ENCODE measurements at regions not wholly inside any gene's neighbourhood (a gene's known extent, or its start where the extent isn't known, plus 50 kb on each side); places are given as distances from the start of the nearest gene placed in this dataset.
A peak's percentile ranks its signal among the peaks of the same experiment; 100 is the strongest.

GRCh38 chr10:88127766-88128165 is 264.3 kb downstream of the PTEN start:
- no peak for DNase-seq (ENCODE audit: low read depth, low spot score)

- DNase-seq (ENCODE audit: low read depth, low spot score), result no peak
These were observed 265.6 kb downstream of the PTEN start for GRCh38 chr10:88129013-88129412.

GRCh38 chr10:88130912-88131311 is 267.5 kb downstream of the PTEN start:
- DNase-seq (ENCODE audit: low read depth, low spot score), result no peak

DNA sequence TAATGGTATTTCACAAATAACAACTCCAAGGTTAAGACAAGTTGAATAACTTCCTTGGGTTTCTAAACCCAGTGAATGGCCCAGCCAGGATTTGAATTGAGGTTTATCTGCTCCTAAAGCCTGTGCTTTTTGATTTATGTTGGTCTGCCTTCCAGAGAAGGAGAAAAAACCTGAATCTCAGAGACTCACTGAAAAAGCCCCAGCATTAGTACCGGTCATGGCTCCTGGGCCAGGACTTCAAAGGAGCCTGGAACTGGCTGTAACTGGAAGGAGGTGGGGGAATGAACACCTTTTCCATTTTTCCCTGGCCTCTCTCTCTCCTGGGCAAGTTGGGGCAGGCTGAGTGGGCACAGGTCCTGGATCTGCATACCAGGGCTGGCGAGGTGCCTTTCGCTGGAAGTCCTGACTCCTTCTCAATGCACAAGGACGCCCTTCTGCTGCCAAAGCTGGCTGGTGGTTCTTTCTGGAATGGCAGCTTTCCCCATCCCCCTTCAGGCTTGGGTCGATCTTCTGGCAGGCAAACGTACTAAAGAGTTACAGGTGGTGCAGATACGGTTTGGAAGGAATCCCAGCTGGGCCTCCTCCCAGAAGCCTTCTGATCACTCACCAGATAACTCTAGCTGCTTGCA is 268.2 kb downstream of the PTEN start:
- no peak for DNase-seq (ENCODE audit: low read depth, low spot score)

DNA sequence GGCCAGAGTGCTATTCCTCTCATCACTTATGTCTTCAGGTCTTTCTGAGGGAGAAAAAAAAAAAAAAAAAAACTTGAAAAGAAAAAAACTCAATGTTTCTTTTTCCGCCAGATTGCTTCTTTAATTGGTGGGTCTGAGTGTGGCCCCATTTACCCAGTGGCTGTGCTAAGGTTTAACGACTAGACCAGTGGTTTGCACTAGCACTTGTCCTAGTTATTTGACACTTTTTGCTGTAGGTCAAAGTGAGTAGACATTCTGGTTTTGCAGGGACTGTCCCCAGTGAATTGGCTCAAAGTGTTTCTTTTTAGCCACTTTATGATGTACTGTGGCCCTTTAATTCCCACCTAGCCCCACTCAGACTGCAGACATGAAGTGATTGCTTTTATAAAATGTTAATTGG is 273.3 kb downstream of the PTEN start:
- DNase-seq (ENCODE audit: low read depth, low spot score), result no peak

DNA sequence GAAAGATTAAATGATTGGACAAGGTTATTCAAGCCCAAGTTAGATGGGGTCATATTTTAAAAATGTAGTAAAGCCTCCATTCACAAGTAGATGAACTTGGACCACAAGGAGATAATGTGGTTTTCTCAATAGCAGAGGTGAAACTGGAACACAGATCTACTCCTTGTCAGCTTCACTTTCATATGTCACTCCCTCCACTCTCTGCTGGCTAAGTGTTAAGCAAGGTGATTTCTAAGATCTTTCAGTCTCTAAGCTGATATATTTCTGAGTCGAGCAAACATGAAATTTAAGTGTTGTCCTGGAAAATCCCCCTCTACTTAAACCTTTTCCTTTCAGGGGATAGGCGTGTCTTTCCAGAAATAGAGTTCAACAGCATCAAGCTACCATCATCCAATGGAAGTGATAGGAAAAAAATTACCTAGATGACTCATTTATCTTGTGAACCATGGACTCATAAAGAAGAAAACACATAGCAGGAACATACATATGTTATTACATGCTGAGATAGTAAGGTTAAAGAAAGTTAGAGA is 275.0 kb downstream of the PTEN start:
- no peak for DNase-seq (ENCODE audit: low read depth, low spot score)

DNA sequence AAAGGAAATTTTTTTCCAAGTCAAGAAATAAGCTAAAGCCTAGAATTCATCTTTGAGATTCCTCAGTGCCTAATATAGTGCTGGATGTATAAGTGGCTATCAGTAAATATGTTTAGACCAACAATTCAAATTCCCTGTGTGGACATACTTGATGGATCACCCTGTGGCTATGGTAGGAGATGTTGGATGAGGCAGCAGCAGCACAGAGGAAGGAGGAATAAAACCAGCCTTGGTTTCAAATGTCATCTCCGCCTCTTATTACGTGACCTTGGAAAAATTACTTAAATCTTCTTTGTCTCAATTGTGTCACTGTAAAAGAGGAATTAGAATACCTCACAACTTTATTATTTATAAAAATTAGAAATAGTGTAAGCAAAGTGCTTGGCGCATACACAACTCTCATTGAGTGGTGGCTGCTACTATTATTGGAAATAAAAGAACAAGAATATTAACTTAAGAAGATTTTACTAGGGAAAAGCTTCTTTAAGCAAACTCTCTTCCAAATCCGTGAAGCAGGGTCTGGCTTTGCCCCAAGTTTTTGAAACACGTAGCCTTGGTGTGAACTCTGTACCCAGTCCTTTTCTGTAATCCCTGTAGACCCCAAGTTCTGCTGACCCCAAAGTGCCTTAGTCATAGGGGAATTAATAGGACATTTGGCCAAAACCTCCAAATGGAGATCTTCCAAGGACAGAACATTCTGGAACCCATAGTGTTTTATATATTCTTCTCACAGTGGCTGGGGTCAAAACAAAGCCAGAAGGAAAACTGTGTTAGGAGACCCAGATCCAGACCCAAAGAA is 283.8 kb downstream of the PTEN start:
- no peak for DNase-seq (ENCODE audit: low read depth, low spot score)

- DNase-seq (ENCODE audit: low read depth, low spot score), result no peak
These were observed 286.5 kb downstream of the PTEN start for GRCh38 chr10:88149906-88150305.

DNA sequence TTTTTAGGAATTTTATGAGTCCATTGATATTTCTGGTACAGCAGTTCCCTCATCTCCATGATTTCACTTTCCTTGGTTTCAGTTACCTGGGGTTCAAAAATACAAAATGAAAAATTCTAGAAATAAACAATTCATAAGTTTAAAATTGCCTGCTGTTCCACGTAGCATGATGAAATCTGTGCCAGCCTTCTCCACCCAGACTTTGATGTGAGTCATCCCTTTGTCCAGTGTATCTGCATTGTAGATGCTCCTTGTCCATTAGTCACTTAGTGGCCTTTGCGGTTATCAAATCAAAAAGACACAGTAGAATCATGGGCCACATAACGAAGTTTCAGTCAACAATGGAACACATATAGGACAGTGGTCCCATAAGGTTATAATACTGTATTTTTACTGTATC is 286.9 kb downstream of the PTEN start:
- DNase-seq (ENCODE audit: low read depth, low spot score), result no peak

- peak; percentile 91 for DNase-seq (ENCODE audit: low read depth, low spot score)
These were observed 289.3 kb downstream of the PTEN start for GRCh38 chr10:88152728-88153133.

- no peak for DNase-seq (ENCODE audit: low read depth, low spot score)
These were observed 291.3 kb downstream of the PTEN start for GRCh38 chr10:88154596-88155250.

DNA sequence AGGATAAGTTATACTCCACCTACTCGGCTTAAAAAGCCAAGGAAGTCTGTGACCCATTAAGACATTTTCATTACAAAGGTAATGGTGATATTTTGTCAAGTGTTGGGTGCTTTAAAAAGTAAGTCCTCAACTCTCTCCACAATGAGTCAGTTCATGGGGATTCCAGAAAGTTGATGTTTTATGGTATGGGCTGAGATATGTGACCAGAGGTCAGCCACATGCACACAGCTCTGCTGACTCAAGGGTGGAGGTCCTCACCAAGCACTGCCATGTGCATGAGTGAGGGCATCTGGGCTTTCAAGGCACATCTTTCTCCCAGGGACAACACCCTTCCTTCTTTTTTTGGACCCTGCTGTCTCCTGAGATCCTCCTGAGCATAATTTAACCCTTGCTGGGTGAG is 292.9 kb downstream of the PTEN start:
- DNase-seq (ENCODE audit: low read depth, low spot score), result no peak

GRCh38 chr10:88157981-88158465 is 294.6 kb downstream of the PTEN start:
- peak; percentile 35 for DNase-seq (ENCODE audit: low read depth, low spot score)

- DNase-seq (ENCODE audit: low read depth, low spot score), result no peak
These were observed 295.2 kb downstream of the PTEN start for GRCh38 chr10:88158526-88159122.

DNA sequence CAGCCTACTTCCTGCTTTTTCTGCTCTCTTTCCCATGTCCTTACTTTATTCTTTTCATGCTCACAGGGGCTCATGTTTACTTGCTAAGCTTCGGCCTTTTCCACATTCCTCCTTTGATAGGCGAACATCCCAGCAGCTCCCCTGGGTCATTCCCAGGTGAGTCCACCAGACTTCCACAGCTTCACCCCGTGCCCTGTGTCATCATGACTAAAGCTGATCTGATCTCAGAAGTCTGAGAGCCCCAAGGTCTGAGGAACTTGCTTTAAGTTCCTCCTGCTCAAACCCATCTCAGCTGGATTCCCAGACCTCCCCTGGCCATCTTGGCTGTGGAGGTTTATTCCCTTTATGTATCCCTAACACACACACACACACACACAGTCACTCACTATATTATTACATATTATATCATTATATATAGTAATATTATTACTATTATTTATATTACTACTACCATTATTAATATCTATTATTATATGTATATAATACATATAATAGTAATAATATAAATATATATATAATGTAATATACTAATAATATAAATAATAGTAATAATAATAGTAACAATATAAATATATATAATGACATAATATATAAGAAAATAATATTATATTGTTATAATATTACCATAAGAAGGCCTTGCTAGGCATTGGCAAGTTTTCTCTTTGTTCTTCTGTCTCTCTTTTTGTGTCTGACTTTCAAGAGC is 295.9 kb downstream of the PTEN start:
- DNase-seq (ENCODE audit: low read depth, low spot score), result no peak

DNA sequence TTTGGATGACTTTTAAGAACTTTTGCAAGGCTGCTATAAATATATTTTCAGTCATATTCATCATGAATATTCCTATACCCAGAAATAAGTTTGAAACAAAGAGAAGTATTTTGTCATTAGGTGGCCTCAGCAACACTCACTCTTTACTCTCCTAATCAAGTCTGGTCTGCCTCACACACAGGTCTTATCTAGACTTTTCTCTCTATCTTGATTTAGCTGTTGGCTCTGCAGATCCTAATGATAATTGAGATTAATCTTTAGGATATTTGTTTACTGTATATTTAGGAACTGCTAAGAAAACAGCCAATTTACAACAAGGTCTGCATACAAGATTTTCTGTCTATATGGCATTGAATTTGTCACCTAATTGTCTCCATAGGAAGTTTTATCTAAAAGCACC is 297.6 kb downstream of the PTEN start:
- DNase-seq (ENCODE audit: low read depth, low spot score), result no peak

- DNase-seq (ENCODE audit: low read depth, low spot score), result no peak
These were observed 298.3 kb downstream of the PTEN start for GRCh38 chr10:88161756-88162155.

DNA sequence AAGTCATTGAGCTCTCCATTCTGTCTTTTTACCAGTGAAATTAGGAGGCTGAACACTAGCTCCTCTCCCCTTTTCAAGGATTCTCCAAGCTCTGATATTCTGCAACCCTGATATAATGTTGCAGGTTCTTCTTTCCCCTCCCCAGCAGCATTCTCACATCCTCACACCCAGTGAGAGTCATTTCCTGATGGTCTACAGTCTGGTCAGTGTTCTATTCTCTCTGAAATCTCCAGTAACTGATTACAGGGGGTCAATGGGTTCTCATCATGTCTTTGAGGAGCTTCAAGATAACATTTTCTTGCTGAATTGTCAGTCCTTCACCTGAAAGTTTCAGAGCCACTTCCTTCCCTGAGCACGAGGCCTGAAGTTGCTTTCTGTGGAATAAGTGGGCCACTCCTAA is 299.4 kb downstream of the PTEN start:
- no peak for DNase-seq (ENCODE audit: low read depth, low spot score)

GRCh38 chr10:88163572-88163971 is 300.1 kb downstream of the PTEN start:
- no peak for DNase-seq (ENCODE audit: low read depth, low spot score)

- no peak for DNase-seq (ENCODE audit: low read depth, low spot score)
These were observed 301.0 kb downstream of the PTEN start for GRCh38 chr10:88164471-88164870.

DNA sequence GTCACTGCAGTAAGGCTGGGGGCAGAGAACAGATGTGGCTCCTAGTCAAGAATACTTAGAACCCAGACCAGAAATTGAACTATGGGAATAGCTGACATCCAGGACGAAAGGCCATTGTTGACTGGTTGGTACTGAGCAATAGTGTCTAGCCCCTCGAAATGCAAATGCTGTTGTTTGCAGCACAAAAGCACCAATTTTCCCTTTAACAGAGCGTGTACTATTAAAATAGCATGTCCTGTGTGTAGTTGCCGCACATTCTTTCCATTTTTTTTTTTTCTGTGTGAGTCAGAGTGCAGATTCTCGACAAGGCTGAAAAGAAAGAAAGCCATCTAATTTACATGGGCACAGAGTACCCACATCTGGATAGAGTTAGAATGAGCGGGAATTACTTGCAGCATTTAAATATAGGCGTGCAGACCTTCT is 302.4 kb downstream of the PTEN start:
- no peak for DNase-seq (ENCODE audit: low read depth, low spot score)
